MM.1S (cell line): ENCODE measurements at regions not wholly inside any gene's neighbourhood (a gene's known extent, or its start where the extent isn't known, plus 50 kb on each side); places are given as distances from the start of the nearest gene placed in this dataset.

Experiments
- CTCF ChIP-seq: fragments of 300-600 bp; sonication (generic); IDR thresholded peaks from 2 replicates; pipeline ENCODE4 v1.5.1; 2016; ENCODE audit warnings: antibody characterized with exemption, low read length, mixed read lengths
- EZH2 ChIP-seq: fragments of 300-600 bp; sonication (generic); optimal IDR thresholded peaks from 2 replicates; pipeline ENCODE3; 2017; ENCODE audit warnings: low read depth, mild to moderate bottlenecking, antibody characterized with exemption, low read length, mixed read lengths
- EZH2phosphoT487 ChIP-seq: fragments of 300-600 bp; sonication (generic); IDR thresholded peaks from 2 replicates; pipeline ENCODE4 v1.6.1; 2018; ENCODE audit warnings: antibody characterized with exemption, low read length

- no peak for TF ChIP-seq CTCF
- no peak for TF ChIP-seq EZH2
- no peak for TF ChIP-seq EZH2phosphoT487
Measured at GRCh38 chr13:97539651-97540610, 106.0 kb downstream of the RAP2A start.
